Parathyroid adenoma (tissue), 2 donors: ENCODE measurements at regions not wholly inside any gene's neighbourhood (a gene's known extent, or its start where the extent isn't known, plus 50 kb on each side); places are given as distances from the start of the nearest gene placed in this dataset.

ENCODE experiments used
- H2AFZ ChIP-seq: fragments of 300-600 bp; sonication (generic); one replicate; pipeline ENCODE4 v1.7.0; 2017; ENCODE audit warnings: antibody characterized with exemption, mild to moderate bottlenecking
- H3K27ac ChIP-seq: fragments of 300-600 bp; sonication (generic); one replicate; pipeline ENCODE4 v1.7.0; 2017
- H3K27me3 ChIP-seq: fragments of 300-600 bp; sonication (generic); one replicate; pipeline ENCODE4 v1.7.0; 2017; ENCODE audit warnings: low read length; ENCODE audit not compliant: control insufficient read depth, insufficient read depth
- H3K36me3 ChIP-seq: fragments of 300-600 bp; sonication (generic); one replicate; pipeline ENCODE4 v1.7.0; 2017; ENCODE audit warnings: low read length; ENCODE audit not compliant: control insufficient read depth, insufficient read depth
- H3K4me1 ChIP-seq: fragments of 300-600 bp; sonication (generic); one replicate; pipeline ENCODE4 v1.7.0; 2017; ENCODE audit warnings: control low read depth
- H3K4me2 ChIP-seq: fragments of 300-600 bp; sonication (generic); one replicate; pipeline ENCODE4 v1.7.0; 2017; ENCODE audit warnings: low read length
- H3K4me3 ChIP-seq: fragments of 300-600 bp; sonication (generic); one replicate; pipeline ENCODE4 v1.7.0; 2017; ENCODE audit warnings: low read depth, low read length
- H3K79me2 ChIP-seq: fragments of 300-600 bp; sonication (generic); one replicate; pipeline ENCODE4 v1.7.0; 2017; ENCODE audit warnings: control low read depth
- H3K9ac ChIP-seq: fragments of 300-600 bp; sonication (generic); one replicate; pipeline ENCODE4 v1.7.0; 2017; ENCODE audit warnings: mild to moderate bottlenecking
- H3K9me3 ChIP-seq: fragments of 300-600 bp; sonication (generic); one replicate; pipeline ENCODE4 v1.7.0; 2017; ENCODE audit warnings: low read length; ENCODE audit not compliant: control insufficient read depth
- TF ChIP-seq, protein P1 (sequence below): fragments of 300-600 bp; sonication (generic); IDR thresholded peaks from one replicate; pipeline ENCODE4 v1.7.0; 2017; ENCODE audit warnings: antibody characterized with exemption, mild to moderate bottlenecking
- donor health status: primary hyperparathyroidism.

DNA sequence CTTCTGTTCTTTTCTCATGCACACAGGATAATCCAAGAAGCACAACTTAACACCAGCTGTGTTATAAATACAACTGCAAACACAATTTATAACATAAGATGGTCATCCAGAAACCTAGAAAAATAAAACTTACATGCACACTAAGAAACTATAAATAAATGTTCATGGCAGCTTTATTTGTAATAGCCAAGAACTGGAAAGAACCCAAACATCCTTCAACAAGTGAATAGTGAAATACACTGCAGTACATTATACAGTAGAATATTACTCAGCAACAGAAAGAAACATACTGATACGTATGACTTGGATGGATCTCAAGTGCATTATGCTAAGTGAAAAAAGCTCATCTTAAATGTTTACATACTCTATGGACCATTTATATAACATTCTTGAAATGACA, 132.7 kb downstream of the SPTSSA start:
- Histone ChIP-seq H3K27me3 (no peaks in the 10 kb centered on the region), H3K4me3 (no peak overlapping the region), H3K79me2 (no peaks in the 10 kb centered on the region), H3K9ac (no peak overlapping the region), H3K9me3 (no peaks in the 10 kb centered on the region), H3K27ac (no peak overlapping the region), H3K36me3 (no peaks in the 10 kb centered on the region), H3K4me1 (no peaks in the 10 kb centered on the region), H3K4me2 (no peak overlapping the region), H2AFZ (no peak overlapping the region)
- TF ChIP-seq, protein P1, sequence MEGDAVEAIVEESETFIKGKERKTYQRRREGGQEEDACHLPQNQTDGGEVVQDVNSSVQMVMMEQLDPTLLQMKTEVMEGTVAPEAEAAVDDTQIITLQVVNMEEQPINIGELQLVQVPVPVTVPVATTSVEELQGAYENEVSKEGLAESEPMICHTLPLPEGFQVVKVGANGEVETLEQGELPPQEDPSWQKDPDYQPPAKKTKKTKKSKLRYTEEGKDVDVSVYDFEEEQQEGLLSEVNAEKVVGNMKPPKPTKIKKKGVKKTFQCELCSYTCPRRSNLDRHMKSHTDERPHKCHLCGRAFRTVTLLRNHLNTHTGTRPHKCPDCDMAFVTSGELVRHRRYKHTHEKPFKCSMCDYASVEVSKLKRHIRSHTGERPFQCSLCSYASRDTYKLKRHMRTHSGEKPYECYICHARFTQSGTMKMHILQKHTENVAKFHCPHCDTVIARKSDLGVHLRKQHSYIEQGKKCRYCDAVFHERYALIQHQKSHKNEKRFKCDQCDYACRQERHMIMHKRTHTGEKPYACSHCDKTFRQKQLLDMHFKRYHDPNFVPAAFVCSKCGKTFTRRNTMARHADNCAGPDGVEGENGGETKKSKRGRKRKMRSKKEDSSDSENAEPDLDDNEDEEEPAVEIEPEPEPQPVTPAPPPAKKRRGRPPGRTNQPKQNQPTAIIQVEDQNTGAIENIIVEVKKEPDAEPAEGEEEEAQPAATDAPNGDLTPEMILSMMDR: no peak

DNA sequence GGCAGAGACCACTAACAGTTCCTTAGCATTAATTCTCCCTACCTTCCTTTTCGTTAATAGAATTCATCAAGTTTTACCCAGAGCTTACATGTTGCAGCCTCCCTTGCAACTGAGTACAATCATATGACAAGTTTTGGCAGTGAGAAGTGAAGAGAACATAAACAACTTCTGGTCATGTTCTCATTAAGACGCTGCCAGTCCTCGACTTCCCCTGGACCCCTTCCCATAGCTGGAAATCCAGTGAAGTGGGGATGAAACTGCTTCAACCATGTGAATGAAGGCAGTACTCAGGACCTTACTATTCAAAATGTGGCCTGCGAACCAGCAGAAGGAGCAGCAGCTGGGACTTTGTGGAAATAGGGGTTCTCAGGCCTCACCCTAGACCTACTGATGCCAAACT, 133.9 kb downstream of the SPTSSA start:
- H3K79me2 ChIP-seq: no peaks in the 10 kb centered on the region
- no peak overlapping the region for H2AFZ ChIP-seq
- H3K4me2 ChIP-seq: no peak overlapping the region
- no peaks in the 10 kb centered on the region for H3K36me3 ChIP-seq
- H3K27me3 ChIP-seq: no peaks in the 10 kb centered on the region
- H3K4me3 ChIP-seq: no peak overlapping the region
- no peak overlapping the region for H3K27ac ChIP-seq
- H3K9me3 ChIP-seq: no peaks in the 10 kb centered on the region
- H3K9ac ChIP-seq: no peak overlapping the region
- TF ChIP-seq, protein P1: no peak
- no peaks in the 10 kb centered on the region for H3K4me1 ChIP-seq

DNA sequence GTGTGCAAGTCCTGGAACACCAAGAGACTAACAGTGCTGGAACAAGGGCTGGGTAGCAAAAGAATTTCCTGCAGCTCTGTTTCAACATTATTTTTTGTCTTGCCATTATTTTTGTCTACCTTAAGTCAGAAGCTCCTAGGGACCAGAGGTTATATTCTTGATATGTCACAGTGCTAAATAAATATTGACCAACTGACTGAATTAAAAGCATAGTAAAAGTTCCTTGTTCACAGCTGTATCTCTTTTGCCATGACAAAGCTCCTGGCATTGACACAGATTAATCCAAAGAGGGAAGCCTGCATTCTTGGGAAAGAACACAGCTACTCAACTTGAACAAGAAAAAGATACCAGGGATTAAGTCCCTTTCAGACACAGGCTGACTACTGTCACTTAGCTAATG, 136.5 kb downstream of the SPTSSA start:
- H2AFZ ChIP-seq: no peak overlapping the region
- H3K4me2 ChIP-seq: no peak overlapping the region
- no peaks in the 10 kb centered on the region for H3K36me3 ChIP-seq
- no peak overlapping the region for H3K9ac ChIP-seq
- H3K4me1 ChIP-seq: no peaks in the 10 kb centered on the region
- TF ChIP-seq, protein P1: no peak
- no peak overlapping the region for H3K4me3 ChIP-seq
- H3K9me3 ChIP-seq: no peaks in the 10 kb centered on the region
- H3K27me3 ChIP-seq: no peaks in the 10 kb centered on the region
- no peaks in the 10 kb centered on the region for H3K79me2 ChIP-seq
- H3K27ac ChIP-seq: no peak overlapping the region

DNA sequence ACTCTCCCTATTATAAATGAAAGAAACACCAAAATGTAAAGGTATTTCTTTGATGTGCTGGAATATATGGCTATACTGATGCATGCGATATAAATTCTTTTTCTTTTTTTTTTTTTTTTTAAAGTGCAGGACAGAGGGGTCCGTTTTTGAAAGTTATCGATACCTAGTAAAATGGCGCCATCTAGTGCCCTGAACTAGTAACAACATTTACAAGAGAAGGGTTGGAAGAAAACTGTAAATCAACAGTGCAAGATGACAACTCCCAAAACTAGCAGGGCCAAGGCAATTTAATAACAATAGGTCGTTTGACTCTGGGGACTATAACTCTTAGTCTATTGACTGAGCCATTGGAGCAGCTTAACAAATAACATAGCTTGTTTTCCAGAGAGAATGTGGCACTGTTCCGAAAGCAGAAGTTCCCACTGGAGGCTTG, 137.7 kb downstream of the SPTSSA start:
- Histone ChIP-seq H3K4me3 (no peak overlapping the region), H3K27me3 (no peaks in the 10 kb centered on the region), H3K9ac (no peak overlapping the region), H3K9me3 (no peaks in the 10 kb centered on the region), H3K36me3 (no peaks in the 10 kb centered on the region), H3K4me1 (no peaks in the 10 kb centered on the region), H2AFZ (no peak overlapping the region), H3K79me2 (no peaks in the 10 kb centered on the region), H3K4me2 (no peak overlapping the region), H3K27ac (no peak overlapping the region)
- TF ChIP-seq, protein P1: peak; percentile 51

DNA sequence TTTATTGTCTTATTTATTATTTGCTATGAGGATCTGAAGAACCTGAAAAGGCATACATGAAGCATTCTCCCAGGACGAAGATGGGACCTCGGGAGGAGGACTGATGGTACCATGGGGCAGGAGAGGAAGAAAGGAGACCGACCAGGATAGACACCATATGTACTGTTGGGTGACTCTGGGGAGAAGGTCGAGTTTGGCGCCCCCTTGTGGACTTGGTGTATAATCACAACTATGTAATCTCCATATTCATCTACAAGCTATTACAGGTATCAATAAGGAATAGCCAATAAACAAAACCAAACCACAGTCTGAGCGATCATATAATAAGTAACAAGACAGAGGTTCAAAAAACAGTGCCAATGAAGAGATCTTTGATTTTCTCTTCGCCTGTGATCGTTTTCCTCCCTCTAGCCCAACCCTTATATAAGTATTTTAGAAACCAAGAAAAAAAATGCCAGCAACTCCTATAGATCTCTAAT, 139.1 kb downstream of the SPTSSA start:
- H3K9me3 ChIP-seq: no peaks in the 10 kb centered on the region

More for the DNA sequence above, 139.1 kb downstream of the SPTSSA start:
- Histone ChIP-seq H3K4me2 (no peak overlapping the region), H3K79me2 (no peaks in the 10 kb centered on the region), H3K4me3 (no peak overlapping the region), H2AFZ (no peak overlapping the region), H3K9ac (no peak overlapping the region), H3K27ac (no peak overlapping the region), H3K36me3 (no peaks in the 10 kb centered on the region), H3K4me1 (no peaks in the 10 kb centered on the region), H3K27me3 (no peaks in the 10 kb centered on the region)
- TF ChIP-seq, protein P1: peak; percentile 53
